22Rv1 (cell line): ENCODE measurements at regions not wholly inside any gene's neighbourhood (a gene's known extent, or its start where the extent isn't known, plus 50 kb on each side); places are given as distances from the start of the nearest gene placed in this dataset.

Experiments
- H3K27ac ChIP-seq: fragments of 450-650 bp; 2 replicates; pipeline ENCODE4 v1.5.1; 2017
- CTCF ChIP-seq: fragments of 450-650 bp; IDR thresholded peaks from 2 replicates; pipeline ENCODE4 v1.5.1; 2017; ENCODE audit warnings: mild to moderate bottlenecking
- ZFX ChIP-seq: fragments of 450-650 bp; IDR thresholded peaks from 2 replicates; pipeline ENCODE4 v1.6.1; 2017; ENCODE audit warnings: antibody characterized with exemption, borderline replicate concordance

- H3K27ac ChIP-seq = no peak overlapping the region
- TF ChIP-seq ZFX = no peak
- no peak for TF ChIP-seq CTCF
Observed at GRCh38 chr14:25800841-25801240, 750.9 kb upstream of the STXBP6 start.

GRCh38 chr14:25788252-25788651 lies 738.3 kb upstream of the STXBP6 start:
- H3K27ac ChIP-seq = no peak overlapping the region
- TF ChIP-seq CTCF (no peak), ZFX (no peak)

- TF ChIP-seq CTCF (no peak), ZFX (no peak)
- no peak overlapping the region for H3K27ac ChIP-seq
Observed at GRCh38 chr14:25765909-25766308, 716.0 kb upstream of the STXBP6 start.

- no peak overlapping the region for H3K27ac ChIP-seq
- TF ChIP-seq ZFX (no peak), CTCF (no peak)
Observed at GRCh38 chr14:25759920-25760655, 710.1 kb upstream of the STXBP6 start.

GRCh38 chr14:25759256-25759655 lies 709.3 kb upstream of the STXBP6 start:
- no peak overlapping the region for H3K27ac ChIP-seq
- TF ChIP-seq CTCF (no peak), ZFX (no peak)

- no peak for TF ChIP-seq ZFX
- no peak for TF ChIP-seq CTCF
- no peak overlapping the region for H3K27ac ChIP-seq
Observed at GRCh38 chr14:25757364-25757763, 707.4 kb upstream of the STXBP6 start.

- H3K27ac ChIP-seq = no peak overlapping the region
- TF ChIP-seq ZFX = no peak
- no peak for TF ChIP-seq CTCF
Observed at GRCh38 chr14:25756876-25757275, 706.9 kb upstream of the STXBP6 start.
